GM12872 (cell line): ENCODE measurements at regions not wholly inside any gene's neighbourhood (a gene's known extent, or its start where the extent isn't known, plus 50 kb on each side); places are given as distances from the start of the nearest gene placed in this dataset.

Experiments
- TF ChIP-seq, protein P1 (sequence below): IDR thresholded peaks from 3 replicates; pipeline ENCODE4 v1.5.1; 2011; ENCODE audit warnings: low read depth, mild to moderate bottlenecking, low read length, moderate library complexity; ENCODE audit not compliant: insufficient read depth

GRCh38 chr17:71434716-71435115, 686.1 kb upstream of the SOX9 start:
- TF ChIP-seq, protein P1, sequence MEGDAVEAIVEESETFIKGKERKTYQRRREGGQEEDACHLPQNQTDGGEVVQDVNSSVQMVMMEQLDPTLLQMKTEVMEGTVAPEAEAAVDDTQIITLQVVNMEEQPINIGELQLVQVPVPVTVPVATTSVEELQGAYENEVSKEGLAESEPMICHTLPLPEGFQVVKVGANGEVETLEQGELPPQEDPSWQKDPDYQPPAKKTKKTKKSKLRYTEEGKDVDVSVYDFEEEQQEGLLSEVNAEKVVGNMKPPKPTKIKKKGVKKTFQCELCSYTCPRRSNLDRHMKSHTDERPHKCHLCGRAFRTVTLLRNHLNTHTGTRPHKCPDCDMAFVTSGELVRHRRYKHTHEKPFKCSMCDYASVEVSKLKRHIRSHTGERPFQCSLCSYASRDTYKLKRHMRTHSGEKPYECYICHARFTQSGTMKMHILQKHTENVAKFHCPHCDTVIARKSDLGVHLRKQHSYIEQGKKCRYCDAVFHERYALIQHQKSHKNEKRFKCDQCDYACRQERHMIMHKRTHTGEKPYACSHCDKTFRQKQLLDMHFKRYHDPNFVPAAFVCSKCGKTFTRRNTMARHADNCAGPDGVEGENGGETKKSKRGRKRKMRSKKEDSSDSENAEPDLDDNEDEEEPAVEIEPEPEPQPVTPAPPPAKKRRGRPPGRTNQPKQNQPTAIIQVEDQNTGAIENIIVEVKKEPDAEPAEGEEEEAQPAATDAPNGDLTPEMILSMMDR: no peak

DNA sequence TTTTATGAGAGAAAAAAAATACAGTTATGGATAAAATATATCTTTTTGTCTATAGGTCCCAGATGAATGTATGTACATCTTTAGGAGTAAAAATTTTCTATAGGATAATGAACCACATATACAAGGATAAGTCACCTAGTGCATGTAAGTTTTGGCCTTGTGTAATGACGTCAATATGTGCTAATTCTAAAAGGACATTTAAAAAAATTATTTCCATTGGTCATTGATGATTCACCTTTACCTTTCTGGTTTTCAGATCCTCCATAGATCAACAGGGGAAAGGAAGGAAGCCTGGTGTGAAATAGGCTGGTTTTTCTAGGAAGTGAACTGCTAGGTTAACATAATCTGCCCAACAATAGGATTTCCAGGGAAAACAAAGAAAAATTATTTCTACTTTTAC, 684.3 kb upstream of the SOX9 start:
- TF ChIP-seq, protein P1: no peak

GRCh38 chr17:71437166-71437565, 683.7 kb upstream of the SOX9 start:
- TF ChIP-seq, protein P1: no peak

DNA sequence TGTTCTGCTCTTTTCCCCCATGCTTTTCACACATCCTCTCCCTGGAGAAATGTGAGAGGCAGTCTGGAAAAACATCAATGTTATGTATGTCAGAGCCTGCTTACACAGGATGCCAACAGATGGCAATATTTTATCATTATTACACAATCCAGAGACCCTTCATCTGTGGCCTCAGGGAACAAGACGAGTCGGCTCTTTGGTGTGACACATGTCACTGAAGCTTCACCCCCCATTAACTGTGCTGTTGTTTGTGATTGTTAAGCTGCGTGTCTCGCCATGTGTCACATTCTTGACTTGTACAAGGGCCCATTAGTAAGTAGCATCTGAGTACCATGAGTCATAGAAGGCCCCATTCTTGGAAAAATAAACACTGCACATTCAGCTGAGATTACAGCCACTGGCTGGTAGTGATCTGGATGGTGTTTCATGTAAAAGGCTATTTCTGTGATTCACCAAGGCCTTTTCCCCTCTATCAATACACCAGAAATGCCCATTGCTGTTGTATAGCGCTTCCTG, 682.1 kb upstream of the SOX9 start:
- TF ChIP-seq, protein P1: no peak

GRCh38 chr17:71440513-71440912, 680.3 kb upstream of the SOX9 start:
- TF ChIP-seq, protein P1: no peak

DNA sequence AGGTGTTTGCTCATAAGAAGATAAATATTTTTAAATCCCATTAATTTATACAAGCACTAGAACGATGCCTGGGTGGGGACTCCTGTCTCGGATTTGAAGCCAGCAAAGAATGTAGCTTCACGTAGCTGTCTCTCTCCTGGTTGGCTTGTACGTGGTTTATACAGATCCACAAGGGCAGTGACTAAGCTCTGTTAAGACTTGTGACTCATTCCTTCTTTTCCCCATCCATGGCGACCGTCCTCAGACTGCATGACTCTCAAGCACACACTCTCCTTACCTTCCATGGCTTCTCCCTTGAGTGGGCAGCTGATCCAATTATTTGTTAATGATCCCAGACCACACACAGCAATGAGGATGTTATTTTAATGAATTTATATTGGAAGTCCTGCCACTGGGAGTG, 679.7 kb upstream of the SOX9 start:
- TF ChIP-seq, protein P1: no peak

GRCh38 chr17:71444078-71444477, 676.7 kb upstream of the SOX9 start:
- TF ChIP-seq, protein P1: no peak
